RWPE2 (cell line): ENCODE measurements at regions not wholly inside any gene's neighbourhood (a gene's known extent, or its start where the extent isn't known, plus 50 kb on each side); places are given as distances from the start of the nearest gene placed in this dataset.

ENCODE experiments used
- ATAC-seq: fragments of 200-7000 bp; cut with Tn5 transposase; 3 replicates; pipeline ENCODE4 v1.9.1; 2021; ENCODE audit warnings: low read depth
- DNase-seq: peaks from one replicate; pipeline ENCODE4 v3.0.0-alpha.2; 2020; ENCODE audit warnings: low spot score
- H3K27ac ChIP-seq: fragments of 450-650 bp; 2 replicates; pipeline ENCODE4 v1.5.1; 2017; ENCODE audit warnings: mild to moderate bottlenecking; ENCODE audit not compliant: poor library complexity, severe bottlenecking
- H3K27me3 ChIP-seq: fragments of 250-450 bp; sonication (Bioruptor Pico); 2 replicates; pipeline ENCODE4 v1.5.1; 2021; ENCODE audit warnings: mild to moderate bottlenecking, moderate library complexity; ENCODE audit not compliant: insufficient read depth, poor library complexity, severe bottlenecking
- H3K36me3 ChIP-seq: fragments of 250-450 bp; sonication (Bioruptor Pico); 2 replicates; pipeline ENCODE4 v1.5.1; 2020; ENCODE audit warnings: low read depth, mild to moderate bottlenecking, moderate library complexity
- H3K4me1 ChIP-seq: fragments of 250-450 bp; sonication (Bioruptor Pico); 2 replicates; pipeline ENCODE4 v1.5.1; 2021; ENCODE audit warnings: mild to moderate bottlenecking, moderate library complexity; ENCODE audit not compliant: insufficient read depth, poor library complexity, severe bottlenecking
- H3K4me3 ChIP-seq: fragments of 250-450 bp; sonication (Bioruptor Pico); 2 replicates; pipeline ENCODE4 v1.5.1; 2021; ENCODE audit warnings: mild to moderate bottlenecking, moderate library complexity; ENCODE audit not compliant: severe bottlenecking
- H3K9me3 ChIP-seq: fragments of 250-450 bp; sonication (Bioruptor Pico); 2 replicates; pipeline ENCODE4 v1.5.1; 2021; ENCODE audit warnings: mild to moderate bottlenecking, moderate library complexity; ENCODE audit not compliant: severe bottlenecking
- TF ChIP-seq, protein P1 (sequence below): fragments of 450-650 bp; IDR thresholded peaks from one replicate; pipeline ENCODE4 v1.5.1; 2017; ENCODE audit warnings: mild to moderate bottlenecking, moderate library complexity; ENCODE audit not compliant: poor library complexity, severe bottlenecking

DNA sequence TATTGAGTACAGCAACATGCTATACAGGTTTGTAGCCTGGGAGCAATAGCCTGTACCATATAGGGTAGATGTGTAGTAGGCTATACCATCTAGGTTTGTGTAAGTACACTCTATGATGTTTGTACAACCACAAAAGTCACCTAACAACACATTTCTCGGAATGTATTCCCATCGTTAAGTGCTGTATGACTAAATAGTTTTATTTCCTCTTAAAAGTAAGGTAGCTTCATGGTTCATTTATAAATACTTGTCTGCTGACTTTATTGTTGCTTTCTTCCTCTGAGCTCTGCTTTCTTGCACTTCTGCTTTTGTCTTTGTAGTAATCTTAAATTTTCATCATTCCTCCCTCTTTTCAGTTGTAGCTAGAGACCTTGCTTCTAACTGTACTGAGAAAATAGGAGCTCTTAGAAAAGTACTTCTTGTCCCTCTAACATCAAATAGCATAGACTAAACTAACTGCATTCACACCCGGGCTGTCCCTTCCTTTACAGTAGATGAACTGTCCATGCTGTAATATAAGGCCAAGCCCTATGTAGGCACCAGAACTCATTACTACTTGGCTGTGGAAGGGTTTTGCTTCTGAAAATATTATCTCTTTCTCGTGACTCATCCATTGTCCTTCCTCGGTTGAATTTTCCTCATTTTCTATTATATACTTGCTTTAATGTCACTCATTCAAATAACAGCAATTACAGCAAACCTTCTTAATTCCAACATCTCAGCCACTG lies 55.4 kb upstream of the FAM3C start:
- TF ChIP-seq, protein P1, sequence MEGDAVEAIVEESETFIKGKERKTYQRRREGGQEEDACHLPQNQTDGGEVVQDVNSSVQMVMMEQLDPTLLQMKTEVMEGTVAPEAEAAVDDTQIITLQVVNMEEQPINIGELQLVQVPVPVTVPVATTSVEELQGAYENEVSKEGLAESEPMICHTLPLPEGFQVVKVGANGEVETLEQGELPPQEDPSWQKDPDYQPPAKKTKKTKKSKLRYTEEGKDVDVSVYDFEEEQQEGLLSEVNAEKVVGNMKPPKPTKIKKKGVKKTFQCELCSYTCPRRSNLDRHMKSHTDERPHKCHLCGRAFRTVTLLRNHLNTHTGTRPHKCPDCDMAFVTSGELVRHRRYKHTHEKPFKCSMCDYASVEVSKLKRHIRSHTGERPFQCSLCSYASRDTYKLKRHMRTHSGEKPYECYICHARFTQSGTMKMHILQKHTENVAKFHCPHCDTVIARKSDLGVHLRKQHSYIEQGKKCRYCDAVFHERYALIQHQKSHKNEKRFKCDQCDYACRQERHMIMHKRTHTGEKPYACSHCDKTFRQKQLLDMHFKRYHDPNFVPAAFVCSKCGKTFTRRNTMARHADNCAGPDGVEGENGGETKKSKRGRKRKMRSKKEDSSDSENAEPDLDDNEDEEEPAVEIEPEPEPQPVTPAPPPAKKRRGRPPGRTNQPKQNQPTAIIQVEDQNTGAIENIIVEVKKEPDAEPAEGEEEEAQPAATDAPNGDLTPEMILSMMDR, result no peak
- DNase-seq, result no peak
- Histone ChIP-seq H3K4me3 (no peak overlapping the region), H3K27me3 (no peaks in the 10 kb centered on the region), H3K9me3 (no peaks in the 10 kb centered on the region), H3K27ac (no peak overlapping the region), H3K4me1 (no peaks in the 10 kb centered on the region), H3K36me3 (no peaks in the 10 kb centered on the region)
- no peak for ATAC-seq

DNA sequence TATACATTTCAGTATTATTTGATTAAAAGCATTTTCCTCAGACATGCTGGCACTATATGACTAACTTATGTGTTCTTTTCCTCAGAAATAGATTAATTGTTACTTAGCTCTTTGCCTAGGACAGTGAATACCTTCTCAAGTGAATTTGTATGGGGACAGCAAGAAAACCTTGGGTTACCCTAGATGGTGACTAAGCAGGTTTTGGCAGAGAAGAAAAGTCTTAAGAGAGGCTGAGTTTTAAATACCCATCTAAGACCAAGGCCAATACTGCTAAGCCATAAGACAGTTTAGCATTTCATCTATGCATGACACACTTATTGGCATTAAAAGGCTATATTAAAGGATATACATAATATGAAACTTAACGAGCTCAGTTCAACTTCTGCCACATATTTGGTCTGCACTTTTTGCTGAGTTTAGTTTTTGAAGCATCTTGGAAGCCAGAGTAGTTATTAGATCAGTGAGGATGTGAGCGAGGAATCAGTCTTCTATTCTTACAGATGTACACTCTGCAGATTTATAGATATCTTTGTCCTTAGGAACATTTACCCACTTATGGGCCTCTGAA lies 54.6 kb upstream of the FAM3C start:
- TF ChIP-seq, protein P1, result no peak
- ATAC-seq, result no peak

DNA sequence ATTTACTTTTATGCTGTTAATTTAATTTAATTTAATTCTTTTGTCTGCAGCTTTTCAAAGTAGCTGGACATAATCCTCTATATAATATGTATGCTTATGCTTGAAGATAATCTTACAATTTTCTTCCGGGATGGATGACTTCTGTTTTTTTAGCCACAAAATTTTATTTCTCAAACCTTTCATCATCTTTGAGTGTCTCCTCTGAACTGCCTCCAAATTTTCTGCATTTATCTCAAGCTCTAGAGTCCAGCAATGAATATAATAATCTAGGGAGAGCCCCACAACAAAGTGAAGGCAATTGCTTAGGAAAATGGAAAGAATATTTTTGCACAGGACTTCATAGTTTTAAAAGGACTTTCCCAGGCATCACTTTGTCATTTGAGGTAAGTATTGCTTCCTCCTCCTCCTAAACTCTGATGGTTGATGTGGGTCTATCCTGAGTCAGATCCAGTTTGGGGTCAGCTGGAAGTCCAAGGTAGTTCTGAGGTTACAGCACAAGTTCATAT lies 53.7 kb upstream of the FAM3C start:
- TF ChIP-seq, protein P1, result no peak
- H3K27ac ChIP-seq, result no peak overlapping the region
- no peaks in the 10 kb centered on the region for H3K36me3 ChIP-seq
- H3K4me1 ChIP-seq, result no peaks in the 10 kb centered on the region
- no peak overlapping the region for H3K4me3 ChIP-seq
- H3K27me3 ChIP-seq, result no peaks in the 10 kb centered on the region
- DNase-seq (no peak), ATAC-seq (no peak)
- no peaks in the 10 kb centered on the region for H3K9me3 ChIP-seq

More for the DNA sequence above, 54.6 kb upstream of the FAM3C start:
- no peak overlapping the region for H3K4me3 ChIP-seq
- H3K27ac ChIP-seq, result no peak overlapping the region
- no peaks in the 10 kb centered on the region for H3K4me1 ChIP-seq
- no peak for DNase-seq
- no peaks in the 10 kb centered on the region for H3K27me3 ChIP-seq
- no peaks in the 10 kb centered on the region for H3K36me3 ChIP-seq
- H3K9me3 ChIP-seq, result no peaks in the 10 kb centered on the region

DNA sequence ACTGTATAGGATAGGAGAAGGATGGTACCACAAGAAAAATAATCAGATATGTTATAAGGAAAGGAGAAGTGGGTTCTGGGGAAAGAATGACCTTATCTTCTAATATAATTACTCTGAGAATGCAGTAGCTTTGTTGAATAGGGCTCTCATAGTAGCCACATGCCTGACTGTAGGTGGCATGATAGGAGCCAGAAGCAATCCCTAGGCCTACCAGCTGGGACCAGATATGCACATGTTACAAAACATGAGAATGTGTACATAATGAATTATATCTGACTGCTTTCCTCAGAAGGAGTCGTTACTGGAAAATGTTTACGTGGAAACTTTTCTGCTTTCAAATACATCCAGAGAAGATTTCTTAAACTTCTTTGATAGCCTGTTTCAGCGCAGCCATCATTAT lies 53.2 kb upstream of the FAM3C start:
- no peaks in the 10 kb centered on the region for H3K4me1 ChIP-seq
- ATAC-seq, result no peak

More for the DNA sequence above, 53.2 kb upstream of the FAM3C start:
- Histone ChIP-seq H3K27ac (no peak overlapping the region), H3K36me3 (no peaks in the 10 kb centered on the region), H3K27me3 (no peaks in the 10 kb centered on the region), H3K4me3 (no peak overlapping the region), H3K9me3 (no peaks in the 10 kb centered on the region)
- TF ChIP-seq, protein P1, result no peak
- DNase-seq, result no peak
